ENCODE measurements at regions not wholly inside any gene's neighbourhood (a gene's known extent, or its start where the extent isn't known, plus 50 kb on each side); places are given as distances from the start of the nearest gene placed in this dataset.
"Not testable (repeated sequence)": the region's sequence is repeated elsewhere in the genome, so short reads cannot be mapped to it uniquely, and the experiment has no call there.

- DNase-seq (ENCODE audit: low read depth in 2 of 2), result no peak
Measured at GRCh38 chr5:154620411-154620810, 134.8 kb upstream of the LARP1 start.

GRCh38 chr5:154618696-154619095 is 136.5 kb upstream of the LARP1 start:
- no peak for DNase-seq (ENCODE audit: low read depth in 2 of 2)

GRCh38 chr5:154614595-154614994 is 136.6 kb upstream of the HAND1 start:
- DNase-seq (ENCODE audit: low read depth in 2 of 2), result no peak

- DNase-seq (ENCODE audit: low read depth in 2 of 2), result no peak
Measured at GRCh38 chr5:154614125-154614524, 136.1 kb upstream of the HAND1 start.

GRCh38 chr5:154612666-154613065 is 134.6 kb upstream of the HAND1 start:
- no peak for DNase-seq (ENCODE audit: low read depth in 2 of 2)

GRCh38 chr5:154611341-154611767 is 133.3 kb upstream of the HAND1 start:
- DNase-seq (ENCODE audit: low read depth in 2 of 2), result no peak

- peak in 1 of 2 donors; percentile 33 for DNase-seq (ENCODE audit: low read depth in 2 of 2)
Measured at GRCh38 chr5:154610321-154611154, 132.5 kb upstream of the HAND1 start.

- DNase-seq (ENCODE audit: low read depth in 2 of 2), result no peak
Measured at GRCh38 chr5:154609251-154609650, 131.2 kb upstream of the HAND1 start.

- no peak for DNase-seq (ENCODE audit: low read depth in 2 of 2)
Measured at GRCh38 chr5:154608531-154609011, 130.5 kb upstream of the HAND1 start.

GRCh38 chr5:154607746-154608145 is 129.7 kb upstream of the HAND1 start:
- no peak for DNase-seq (ENCODE audit: low read depth in 2 of 2)

- DNase-seq (ENCODE audit: low read depth in 2 of 2), result no peak
Measured at GRCh38 chr5:154606246-154606645, 128.2 kb upstream of the HAND1 start.

GRCh38 chr5:154603953-154604679 is 126.1 kb upstream of the HAND1 start:
- no peak for DNase-seq (ENCODE audit: low read depth in 2 of 2)

GRCh38 chr5:154603485-154603884 is 125.5 kb upstream of the HAND1 start:
- DNase-seq (ENCODE audit: low read depth in 2 of 2), result no peak

- DNase-seq (ENCODE audit: low read depth in 2 of 2), result no peak
Measured at GRCh38 chr5:154603011-154603410, 125.0 kb upstream of the HAND1 start.

- no peak for DNase-seq (ENCODE audit: low read depth in 2 of 2)
Measured at GRCh38 chr5:154601014-154601413, 123.0 kb upstream of the HAND1 start.

- DNase-seq (ENCODE audit: low read depth in 2 of 2), result no peak
Measured at GRCh38 chr5:154598021-154598420, 120.0 kb upstream of the HAND1 start.

- not testable (repeated sequence) for DNase-seq (ENCODE audit: low read depth in 2 of 2)
Measured at GRCh38 chr5:154596844-154597243, 118.8 kb upstream of the HAND1 start.

GRCh38 chr5:154595662-154596061 is 117.6 kb upstream of the HAND1 start:
- DNase-seq (ENCODE audit: low read depth in 2 of 2), result no peak

GRCh38 chr5:154593796-154594195 is 115.8 kb upstream of the HAND1 start:
- DNase-seq (ENCODE audit: low read depth in 2 of 2), result no peak

- no peak for DNase-seq (ENCODE audit: low read depth in 2 of 2)
Measured at GRCh38 chr5:154593071-154593470, 115.0 kb upstream of the HAND1 start.

- no peak for DNase-seq (ENCODE audit: low read depth in 2 of 2)
Measured at GRCh38 chr5:154590093-154590724, 112.2 kb upstream of the HAND1 start.

- DNase-seq (ENCODE audit: low read depth in 2 of 2), result no peak
Measured at GRCh38 chr5:154589511-154589910, 111.5 kb upstream of the HAND1 start.

All from stimulated activated CD4-positive, alpha-beta T cell treated with anti-CD3 and anti-CD28 coated beads, Interleukin-1b, Interleukin-23, amount 100 ng/mL, for 1 hour (primary cell).